ENCODE measurements at regions not wholly inside any gene's neighbourhood (a gene's known extent, or its start where the extent isn't known, plus 50 kb on each side); places are given as distances from the start of the nearest gene placed in this dataset.

DNA sequence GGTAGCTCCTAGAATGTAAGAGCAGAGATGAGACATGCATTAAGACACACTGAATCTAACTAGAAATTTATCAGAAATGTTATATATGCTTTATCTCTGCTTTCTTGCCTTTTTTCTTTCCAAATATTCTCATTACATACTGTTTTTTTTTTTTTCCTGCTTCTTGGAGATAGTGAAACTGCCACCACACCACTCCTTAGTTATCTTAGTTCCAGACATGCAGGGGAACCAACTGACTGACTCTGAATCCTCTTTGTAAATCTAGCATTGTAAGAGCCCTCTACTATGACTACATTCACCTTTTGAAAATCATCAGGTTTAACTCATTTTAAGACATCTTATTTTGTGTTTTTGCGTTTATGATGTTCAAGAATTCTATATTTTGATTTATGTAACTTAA is 181.3 kb upstream of the ST8SIA4 start:
- no peaks in the 10 kb centered on the region for H3K9me3 ChIP-seq
- TF ChIP-seq EP300 (IDR thresholded peaks at IDR 0.05) (no peak), POLR2A (IDR thresholded peaks at IDR 0.05) (no peak)
- TF ChIP-seq, protein P1, sequence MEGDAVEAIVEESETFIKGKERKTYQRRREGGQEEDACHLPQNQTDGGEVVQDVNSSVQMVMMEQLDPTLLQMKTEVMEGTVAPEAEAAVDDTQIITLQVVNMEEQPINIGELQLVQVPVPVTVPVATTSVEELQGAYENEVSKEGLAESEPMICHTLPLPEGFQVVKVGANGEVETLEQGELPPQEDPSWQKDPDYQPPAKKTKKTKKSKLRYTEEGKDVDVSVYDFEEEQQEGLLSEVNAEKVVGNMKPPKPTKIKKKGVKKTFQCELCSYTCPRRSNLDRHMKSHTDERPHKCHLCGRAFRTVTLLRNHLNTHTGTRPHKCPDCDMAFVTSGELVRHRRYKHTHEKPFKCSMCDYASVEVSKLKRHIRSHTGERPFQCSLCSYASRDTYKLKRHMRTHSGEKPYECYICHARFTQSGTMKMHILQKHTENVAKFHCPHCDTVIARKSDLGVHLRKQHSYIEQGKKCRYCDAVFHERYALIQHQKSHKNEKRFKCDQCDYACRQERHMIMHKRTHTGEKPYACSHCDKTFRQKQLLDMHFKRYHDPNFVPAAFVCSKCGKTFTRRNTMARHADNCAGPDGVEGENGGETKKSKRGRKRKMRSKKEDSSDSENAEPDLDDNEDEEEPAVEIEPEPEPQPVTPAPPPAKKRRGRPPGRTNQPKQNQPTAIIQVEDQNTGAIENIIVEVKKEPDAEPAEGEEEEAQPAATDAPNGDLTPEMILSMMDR (IDR thresholded peaks at IDR 0.05), result no peak
- H3K4me1 ChIP-seq, result peaks cover 0 to 8% (median 0%) of the 10 kb centered on the region in 4 donors
- H3K36me3 ChIP-seq, result no peaks in the 10 kb centered on the region
- H3K4me3 ChIP-seq, result no peak overlapping the region
- no peak for DNase-seq (ENCODE audit: low spot score in 2 of 2)
- H3K27ac ChIP-seq, result no peak overlapping the region
- no peaks in the 10 kb centered on the region for H3K27me3 ChIP-seq
- 87 to 95% methylated on average over 1 of the region's 1 CpG for whole genome bisulfite sequencing, 2 donors

DNA sequence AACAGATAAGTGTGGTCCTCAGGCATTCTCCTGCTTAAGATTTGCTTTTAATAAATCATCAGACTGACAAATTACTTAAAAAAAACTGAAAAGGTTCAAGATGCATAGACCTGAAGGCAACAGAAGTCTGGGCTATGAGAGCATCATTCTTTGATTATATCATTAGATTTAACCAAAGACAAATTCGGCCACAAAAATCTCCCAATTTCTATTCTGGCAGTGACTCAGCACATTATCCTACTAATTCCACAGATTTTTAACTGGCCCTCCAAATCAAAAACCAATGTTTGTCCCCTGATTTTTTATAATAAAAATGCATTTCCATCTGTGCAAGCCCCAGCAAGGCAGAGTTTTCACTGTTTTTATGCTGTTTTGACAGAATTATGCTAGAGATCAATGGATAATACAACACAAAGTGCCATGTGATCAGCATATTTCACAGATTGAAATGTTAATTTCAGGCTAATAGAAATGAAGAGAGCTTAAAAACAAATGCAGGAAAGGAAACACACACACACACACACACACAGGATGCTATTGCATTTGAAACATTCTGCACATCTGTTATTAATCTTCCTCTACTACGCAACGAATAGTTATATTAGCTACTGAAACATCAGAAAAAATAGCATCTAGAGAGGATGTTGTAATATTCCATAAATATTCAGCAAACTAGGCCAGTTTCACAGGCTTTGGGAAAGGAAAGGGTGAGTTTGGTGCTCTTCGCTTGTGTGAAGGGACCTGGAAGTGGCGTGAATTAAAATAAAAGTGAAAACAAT is 177.6 kb upstream of the ST8SIA4 start:
- WGBS, 2 donors, result 61 to 63% methylated on average over 5 of the region's 5 CpGs
- peaks cover 0 to 8% (median 0%) of the 10 kb centered on the region in 4 donors for H3K4me1 ChIP-seq
- H3K4me3 ChIP-seq, result no peak overlapping the region
- no peaks in the 10 kb centered on the region for H3K27me3 ChIP-seq
- TF ChIP-seq POLR2A (IDR thresholded peaks at IDR 0.05) (no peak), EP300 (IDR thresholded peaks at IDR 0.05) (no peak)
- TF ChIP-seq, protein P1 (IDR thresholded peaks at IDR 0.05), result no peak
- H3K9me3 ChIP-seq, result no peaks in the 10 kb centered on the region
- peak in 1 of 2 donors; percentile 23 for DNase-seq (ENCODE audit: low spot score in 2 of 2)
- H3K27ac ChIP-seq, result peak overlapping the region in 1 of 4 donors; percentile 15
- no peaks in the 10 kb centered on the region for H3K36me3 ChIP-seq

DNA sequence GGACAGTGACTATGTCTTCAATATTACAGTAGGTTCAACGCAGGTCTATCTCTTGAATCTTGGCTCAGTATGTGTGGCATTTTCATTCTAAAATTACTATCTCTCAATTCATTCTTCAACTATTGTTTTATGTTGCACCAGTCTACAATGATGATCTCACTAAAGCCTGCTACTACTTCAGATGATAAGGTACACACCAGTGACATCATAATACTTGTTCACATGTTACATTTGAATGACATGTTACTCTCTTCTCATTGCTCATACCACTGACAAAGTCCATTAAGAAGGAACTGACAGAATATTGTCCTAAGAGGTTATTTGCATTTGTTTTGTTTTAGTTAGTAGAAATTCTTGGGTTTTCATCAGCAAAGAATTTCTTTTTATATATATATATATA is 165.2 kb upstream of the ST8SIA4 start:
- no peak for DNase-seq (ENCODE audit: low spot score in 2 of 2)
- Histone ChIP-seq H3K27ac (no peak overlapping the region), H3K36me3 (no peaks in the 10 kb centered on the region), H3K4me1 (no peaks in the 10 kb centered on the region), H3K9me3 (peaks cover 0 to under 1% (median 0%) of the 10 kb centered on the region in 4 donors), H3K4me3 (no peak overlapping the region), H3K27me3 (no peaks in the 10 kb centered on the region)
- no peak for TF ChIP-seq POLR2A (IDR thresholded peaks at IDR 0.05)
- TF ChIP-seq, protein P1 (IDR thresholded peaks at IDR 0.05), result no peak
- TF ChIP-seq EP300 (IDR thresholded peaks at IDR 0.05), result no peak
- WGBS, 2 donors, result 97% methylated on average over 1 of the region's 1 CpG

DNA sequence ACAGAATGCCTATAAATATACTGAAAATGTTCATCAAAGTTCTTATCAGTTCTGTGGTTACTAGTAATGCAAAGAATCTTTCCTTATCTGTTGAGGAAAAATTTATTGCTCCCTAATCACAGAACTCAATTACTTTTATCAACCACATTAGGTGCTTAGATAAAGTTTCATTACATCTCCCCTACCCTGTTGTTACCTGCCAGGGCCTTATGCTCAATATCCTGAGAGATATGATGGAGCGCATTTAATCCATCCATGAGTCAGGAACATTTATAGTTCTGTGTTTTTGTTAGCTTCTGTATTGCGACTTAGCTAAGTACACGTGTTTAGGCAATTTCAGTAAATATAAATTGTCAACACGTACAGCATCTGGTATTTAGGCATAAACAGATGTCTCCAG is 164.3 kb upstream of the ST8SIA4 start:
- Histone ChIP-seq H3K27ac (no peak overlapping the region), H3K9me3 (peaks cover 0 to 9% (median 4%) of the 10 kb centered on the region in 4 donors), H3K4me3 (no peak overlapping the region), H3K27me3 (no peaks in the 10 kb centered on the region), H3K36me3 (no peaks in the 10 kb centered on the region), H3K4me1 (no peaks in the 10 kb centered on the region)
- 76 to 77% methylated on average over 4 of the region's 4 CpGs for WGBS, 2 donors
- DNase-seq (ENCODE audit: low spot score in 2 of 2), result no peak
- TF ChIP-seq, protein P1 (IDR thresholded peaks at IDR 0.05), result no peak
- no peak for TF ChIP-seq POLR2A (IDR thresholded peaks at IDR 0.05)
- no peak for TF ChIP-seq EP300 (IDR thresholded peaks at IDR 0.05)

DNA sequence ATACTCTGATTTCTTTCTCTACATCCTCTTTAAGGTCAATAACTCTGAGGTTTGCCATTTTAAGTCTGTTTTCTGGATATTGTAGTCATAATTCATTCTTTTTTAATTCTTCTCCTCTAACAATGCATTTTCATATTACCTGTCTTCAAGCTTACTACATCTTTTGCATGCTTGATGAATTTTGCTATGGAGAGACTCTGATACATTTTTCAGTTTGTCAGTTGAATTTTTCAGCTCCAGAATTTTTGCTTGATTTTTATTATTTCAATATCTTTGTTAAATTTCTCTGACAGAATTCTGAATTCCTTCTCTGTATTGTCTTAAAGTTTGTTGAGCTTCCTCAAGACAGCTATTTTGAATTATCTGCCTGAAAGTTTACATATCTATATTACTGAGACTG is 159.8 kb upstream of the ST8SIA4 start:
- TF ChIP-seq POLR2A (IDR thresholded peaks at IDR 0.05), result no peak
- no peak for TF ChIP-seq EP300 (IDR thresholded peaks at IDR 0.05)
- TF ChIP-seq, protein P1 (IDR thresholded peaks at IDR 0.05), result no peak
- no peak for DNase-seq (ENCODE audit: low spot score in 2 of 2)
- no peak overlapping the region for H3K27ac ChIP-seq

More for the DNA sequence above, 159.8 kb upstream of the ST8SIA4 start:
- peaks cover 0 to 12% (median 4%) of the 10 kb centered on the region in 4 donors for H3K9me3 ChIP-seq
- no peaks in the 10 kb centered on the region for H3K4me1 ChIP-seq
- no peak overlapping the region for H3K4me3 ChIP-seq
- H3K36me3 ChIP-seq, result no peaks in the 10 kb centered on the region
- no peaks in the 10 kb centered on the region for H3K27me3 ChIP-seq
